ENCODE measurements at regions not wholly inside any gene's neighbourhood (a gene's known extent, or its start where the extent isn't known, plus 50 kb on each side); places are given as distances from the start of the nearest gene placed in this dataset.

DNA sequence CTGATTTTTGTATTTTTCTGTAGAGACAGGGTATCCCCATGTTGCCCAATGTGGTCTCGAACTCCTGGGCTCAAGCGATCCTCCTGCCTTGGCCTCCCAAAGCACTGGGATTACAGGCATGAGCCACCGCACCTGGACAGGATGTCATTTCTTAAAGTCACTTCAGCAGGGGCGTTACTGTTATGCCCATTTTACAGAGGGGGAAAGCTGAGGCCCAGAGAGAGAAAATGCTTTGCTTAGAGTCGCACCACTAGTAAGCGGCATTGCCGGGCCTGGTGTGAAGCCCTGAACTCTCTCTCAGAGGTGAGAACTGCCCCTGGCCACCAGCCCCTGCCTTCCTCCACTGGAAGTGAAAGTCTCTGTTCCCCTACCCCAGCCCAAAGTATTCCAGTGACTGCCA, 207.0 kb downstream of the PHETA1 start:
- TF ChIP-seq, protein P1, sequence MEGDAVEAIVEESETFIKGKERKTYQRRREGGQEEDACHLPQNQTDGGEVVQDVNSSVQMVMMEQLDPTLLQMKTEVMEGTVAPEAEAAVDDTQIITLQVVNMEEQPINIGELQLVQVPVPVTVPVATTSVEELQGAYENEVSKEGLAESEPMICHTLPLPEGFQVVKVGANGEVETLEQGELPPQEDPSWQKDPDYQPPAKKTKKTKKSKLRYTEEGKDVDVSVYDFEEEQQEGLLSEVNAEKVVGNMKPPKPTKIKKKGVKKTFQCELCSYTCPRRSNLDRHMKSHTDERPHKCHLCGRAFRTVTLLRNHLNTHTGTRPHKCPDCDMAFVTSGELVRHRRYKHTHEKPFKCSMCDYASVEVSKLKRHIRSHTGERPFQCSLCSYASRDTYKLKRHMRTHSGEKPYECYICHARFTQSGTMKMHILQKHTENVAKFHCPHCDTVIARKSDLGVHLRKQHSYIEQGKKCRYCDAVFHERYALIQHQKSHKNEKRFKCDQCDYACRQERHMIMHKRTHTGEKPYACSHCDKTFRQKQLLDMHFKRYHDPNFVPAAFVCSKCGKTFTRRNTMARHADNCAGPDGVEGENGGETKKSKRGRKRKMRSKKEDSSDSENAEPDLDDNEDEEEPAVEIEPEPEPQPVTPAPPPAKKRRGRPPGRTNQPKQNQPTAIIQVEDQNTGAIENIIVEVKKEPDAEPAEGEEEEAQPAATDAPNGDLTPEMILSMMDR (IDR thresholded peaks at IDR 0.05; ENCODE audit: poor library complexity, severe bottlenecking) = no peak
- no peak for TF ChIP-seq EP300 (conservative IDR thresholded peaks at IDR 0.05; ENCODE audit: poor library complexity, severe bottlenecking)
- TF ChIP-seq, protein P2, sequence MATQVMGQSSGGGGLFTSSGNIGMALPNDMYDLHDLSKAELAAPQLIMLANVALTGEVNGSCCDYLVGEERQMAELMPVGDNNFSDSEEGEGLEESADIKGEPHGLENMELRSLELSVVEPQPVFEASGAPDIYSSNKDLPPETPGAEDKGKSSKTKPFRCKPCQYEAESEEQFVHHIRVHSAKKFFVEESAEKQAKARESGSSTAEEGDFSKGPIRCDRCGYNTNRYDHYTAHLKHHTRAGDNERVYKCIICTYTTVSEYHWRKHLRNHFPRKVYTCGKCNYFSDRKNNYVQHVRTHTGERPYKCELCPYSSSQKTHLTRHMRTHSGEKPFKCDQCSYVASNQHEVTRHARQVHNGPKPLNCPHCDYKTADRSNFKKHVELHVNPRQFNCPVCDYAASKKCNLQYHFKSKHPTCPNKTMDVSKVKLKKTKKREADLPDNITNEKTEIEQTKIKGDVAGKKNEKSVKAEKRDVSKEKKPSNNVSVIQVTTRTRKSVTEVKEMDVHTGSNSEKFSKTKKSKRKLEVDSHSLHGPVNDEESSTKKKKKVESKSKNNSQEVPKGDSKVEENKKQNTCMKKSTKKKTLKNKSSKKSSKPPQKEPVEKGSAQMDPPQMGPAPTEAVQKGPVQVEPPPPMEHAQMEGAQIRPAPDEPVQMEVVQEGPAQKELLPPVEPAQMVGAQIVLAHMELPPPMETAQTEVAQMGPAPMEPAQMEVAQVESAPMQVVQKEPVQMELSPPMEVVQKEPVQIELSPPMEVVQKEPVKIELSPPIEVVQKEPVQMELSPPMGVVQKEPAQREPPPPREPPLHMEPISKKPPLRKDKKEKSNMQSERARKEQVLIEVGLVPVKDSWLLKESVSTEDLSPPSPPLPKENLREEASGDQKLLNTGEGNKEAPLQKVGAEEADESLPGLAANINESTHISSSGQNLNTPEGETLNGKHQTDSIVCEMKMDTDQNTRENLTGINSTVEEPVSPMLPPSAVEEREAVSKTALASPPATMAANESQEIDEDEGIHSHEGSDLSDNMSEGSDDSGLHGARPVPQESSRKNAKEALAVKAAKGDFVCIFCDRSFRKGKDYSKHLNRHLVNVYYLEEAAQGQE (IDR thresholded peaks at IDR 0.05; ENCODE audit: borderline replicate concordance) = no peak
- TF ChIP-seq POLR2AphosphoS5 (IDR thresholded peaks at IDR 0.05) = no peak
- TF ChIP-seq SMC3 (conservative IDR thresholded peaks at IDR 0.05; ENCODE audit: poor library complexity) = no peak
- TF ChIP-seq RAD21 (conservative IDR thresholded peaks at IDR 0.05) = no peak
- TF ChIP-seq EZH2 (IDR thresholded peaks at IDR 0.05; ENCODE audit: borderline replicate concordance, insufficient read depth, low read length, poor library complexity, severe bottlenecking) = no peak
- TF ChIP-seq TAF1 (IDR thresholded peaks at IDR 0.05; ENCODE audit: low read depth) = no peak
- TF ChIP-seq MXI1 (conservative IDR thresholded peaks at IDR 0.05; ENCODE audit: poor library complexity, severe bottlenecking) = no peak
